Mucosa of stomach (tissue), 1 donor: ENCODE measurements at regions not wholly inside any gene's neighbourhood (a gene's known extent, or its start where the extent isn't known, plus 50 kb on each side); places are given as distances from the start of the nearest gene placed in this dataset.
"Not testable (repeated sequence)": the region's sequence is repeated elsewhere in the genome, so short reads cannot be mapped to it uniquely, and the experiment has no call there.

Source experiments
- H3K27me3 ChIP-seq: one replicate; pipeline ENCODE4 v1.7.0; 2013; ENCODE audit warnings: mild to moderate bottlenecking, low read length; ENCODE audit not compliant: control insufficient read depth, insufficient read depth
- H3K36me3 ChIP-seq: one replicate; pipeline ENCODE4 v1.7.0; 2013; ENCODE audit warnings: low read length; ENCODE audit not compliant: control insufficient read depth, insufficient read depth
- H3K4me1 ChIP-seq: one replicate; pipeline ENCODE4 v1.7.0; 2013; ENCODE audit warnings: mild to moderate bottlenecking, low read length; ENCODE audit not compliant: control insufficient read depth, insufficient read depth
- H3K4me3 ChIP-seq: one replicate; pipeline ENCODE4 v1.7.0; 2013; ENCODE audit warnings: low read length
- H3K9ac ChIP-seq: one replicate; pipeline ENCODE4 v1.7.0; 2013; ENCODE audit warnings: mild to moderate bottlenecking, low read length, moderate library complexity
- H3K9me3 ChIP-seq: one replicate; pipeline ENCODE4 v1.7.0; 2013; ENCODE audit warnings: mild to moderate bottlenecking, low read length, moderate library complexity; ENCODE audit not compliant: control insufficient read depth
- donor health status: Pancreatic carcinoma.

GRCh38 chr20:48139262-48140041, 354.2 kb upstream of the SULF2 start:
- H3K4me3 ChIP-seq, result no peak overlapping the region
- peaks cover 10% of the 10 kb centered on the region for H3K27me3 ChIP-seq
- H3K36me3 ChIP-seq, result no peaks in the 10 kb centered on the region
- H3K9me3 ChIP-seq, result no peaks in the 10 kb centered on the region
- H3K9ac ChIP-seq, result no peak overlapping the region
- H3K4me1 ChIP-seq, result no peaks in the 10 kb centered on the region

GRCh38 chr20:48132834-48133233, 347.6 kb upstream of the SULF2 start:
- Histone ChIP-seq H3K9me3 (no peaks in the 10 kb centered on the region), H3K36me3 (no peaks in the 10 kb centered on the region), H3K9ac (no peak overlapping the region), H3K27me3 (peaks cover 4% of the 10 kb centered on the region), H3K4me1 (no peaks in the 10 kb centered on the region), H3K4me3 (no peak overlapping the region)

GRCh38 chr20:48131581-48131980, 346.3 kb upstream of the SULF2 start:
- Histone ChIP-seq H3K27me3 (no peaks in the 10 kb centered on the region), H3K36me3 (no peaks in the 10 kb centered on the region), H3K9ac (no peak overlapping the region), H3K9me3 (no peaks in the 10 kb centered on the region), H3K4me1 (no peaks in the 10 kb centered on the region), H3K4me3 (no peak overlapping the region)

GRCh38 chr20:48129345-48129942, 344.2 kb upstream of the SULF2 start:
- no peaks in the 10 kb centered on the region for H3K4me1 ChIP-seq
- H3K36me3 ChIP-seq, result no peaks in the 10 kb centered on the region
- H3K4me3 ChIP-seq, result no peak overlapping the region
- H3K27me3 ChIP-seq, result no peaks in the 10 kb centered on the region
- no peak overlapping the region for H3K9ac ChIP-seq
- no peaks in the 10 kb centered on the region for H3K9me3 ChIP-seq

GRCh38 chr20:48128436-48128835, 343.2 kb upstream of the SULF2 start:
- Histone ChIP-seq H3K36me3 (no peaks in the 10 kb centered on the region), H3K9me3 (no peaks in the 10 kb centered on the region), H3K4me1 (no peaks in the 10 kb centered on the region)

GRCh38 chr20:48127964-48128363, 342.7 kb upstream of the SULF2 start:
- H3K27me3 ChIP-seq, H3K9me3 ChIP-seq, H3K4me1 ChIP-seq, H3K9ac ChIP-seq, H3K36me3 ChIP-seq, H3K4me3 ChIP-seq: not testable (repeated sequence)

More at GRCh38 chr20:48128436-48128835, 343.2 kb upstream of the SULF2 start:
- H3K4me3 ChIP-seq, result no peak overlapping the region
- H3K9ac ChIP-seq, result no peak overlapping the region
- H3K27me3 ChIP-seq, result no peaks in the 10 kb centered on the region

GRCh38 chr20:48127133-48127532, 341.9 kb upstream of the SULF2 start:
- not testable (repeated sequence) for H3K36me3 ChIP-seq, H3K27me3 ChIP-seq, H3K4me1 ChIP-seq, H3K4me3 ChIP-seq, H3K9ac ChIP-seq, H3K9me3 ChIP-seq

GRCh38 chr20:48126227-48126740, 341.0 kb upstream of the SULF2 start:
- Histone ChIP-seq H3K36me3 (no peaks in the 10 kb centered on the region), H3K4me3 (no peak overlapping the region), H3K9ac (no peak overlapping the region), H3K9me3 (no peaks in the 10 kb centered on the region), H3K27me3 (peaks cover 2% of the 10 kb centered on the region), H3K4me1 (no peaks in the 10 kb centered on the region)

GRCh38 chr20:48124960-48125359, 339.7 kb upstream of the SULF2 start:
- H3K27me3 ChIP-seq, result peaks cover 2% of the 10 kb centered on the region
- H3K4me1 ChIP-seq, result no peaks in the 10 kb centered on the region
- H3K9ac ChIP-seq, result no peak overlapping the region
- no peaks in the 10 kb centered on the region for H3K36me3 ChIP-seq
- no peak overlapping the region for H3K4me3 ChIP-seq
- no peaks in the 10 kb centered on the region for H3K9me3 ChIP-seq

GRCh38 chr20:48124181-48124782, 339.0 kb upstream of the SULF2 start:
- Histone ChIP-seq H3K4me3 (no peak overlapping the region), H3K9ac (no peak overlapping the region), H3K27me3 (peaks cover 2% of the 10 kb centered on the region), H3K4me1 (no peaks in the 10 kb centered on the region), H3K36me3 (no peaks in the 10 kb centered on the region), H3K9me3 (no peaks in the 10 kb centered on the region)

GRCh38 chr20:48120120-48120519, 334.8 kb upstream of the SULF2 start:
- Histone ChIP-seq H3K36me3 (no peaks in the 10 kb centered on the region), H3K4me3 (no peak overlapping the region), H3K9ac (no peak overlapping the region), H3K4me1 (no peaks in the 10 kb centered on the region), H3K27me3 (peaks cover 2% of the 10 kb centered on the region), H3K9me3 (no peaks in the 10 kb centered on the region)

- not testable (repeated sequence) for H3K36me3 ChIP-seq, H3K4me3 ChIP-seq, H3K4me1 ChIP-seq, H3K27me3 ChIP-seq, H3K9ac ChIP-seq, H3K9me3 ChIP-seq
These were observed 334.1 kb upstream of the SULF2 start for GRCh38 chr20:48119389-48119788.
